Activated CD4-positive, alpha-beta T cell treated with anti-CD3 and anti-CD28 coated beads, Interleukin-2, amount 10 ng/mL, durations not matched to agents 7 days and 5 days (primary cell): ENCODE measurements at regions not wholly inside any gene's neighbourhood (a gene's known extent, or its start where the extent isn't known, plus 50 kb on each side); places are given as distances from the start of the nearest gene placed in this dataset.

Source experiments
- CTCF ChIA-PET: fragments of 350-600 bp; sonication (Branson Sonifier 250); formaldehyde crosslinking; loops from one replicate; lab custom pipeline; 2021; ENCODE audit warnings: antibody characterized with exemption; lab: Charles Lee
- POLR2A ChIA-PET: fragments of 350-600 bp; sonication (Branson Sonifier 250); formaldehyde crosslinking; loops from one replicate; lab custom pipeline; 2021; ENCODE audit warnings: antibody characterized with exemption; lab: Charles Lee
- DNase-seq: peaks from one replicate; pipeline ENCODE4 v3.0.0-alpha.2; 2020
- H3K27ac Mint-ChIP-seq: one replicate; pipeline ENCODE4 v1.8.0; 2021; ENCODE audit warnings: mild to moderate bottlenecking, moderate library complexity, mixed read lengths
- H3K27me3 Mint-ChIP-seq: one replicate; pipeline ENCODE4 v1.8.0; 2021; ENCODE audit warnings: mixed read lengths
- H3K36me3 Mint-ChIP-seq: one replicate; pipeline ENCODE4 v1.8.0; 2021; ENCODE audit warnings: low read depth, mixed read lengths
- H3K4me1 Mint-ChIP-seq: one replicate; pipeline ENCODE4 v1.8.0; 2021; ENCODE audit warnings: mixed read lengths
- H3K4me3 Mint-ChIP-seq: one replicate; pipeline ENCODE4 v1.8.0; 2021; ENCODE audit warnings: mild to moderate bottlenecking, moderate library complexity, mixed read lengths
- H3K9me3 Mint-ChIP-seq: one replicate; pipeline ENCODE4 v1.8.0; 2021; ENCODE audit warnings: mixed read lengths

DNA sequence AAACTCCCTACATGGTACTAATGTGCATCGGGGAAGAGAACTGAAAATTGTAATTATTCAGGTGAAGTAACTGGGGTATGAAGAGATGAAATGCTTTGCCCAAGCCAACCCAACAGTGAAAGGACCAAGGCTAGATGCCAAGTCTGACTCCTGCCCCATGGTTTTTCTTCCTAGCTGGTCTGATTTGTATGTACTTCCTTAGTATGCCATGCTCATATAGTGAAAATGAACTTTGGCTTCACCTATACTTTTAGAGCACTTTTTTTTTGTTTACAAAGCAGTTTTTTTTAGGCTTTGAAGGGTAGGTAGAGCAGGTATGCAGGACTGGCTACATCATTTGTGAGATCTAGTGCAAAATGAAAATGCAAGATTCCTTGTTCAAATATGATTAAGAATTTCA is 359.4 kb upstream of the RIOK2 start:
- Mint-ChIP-seq H3K27me3 (no peaks in the 10 kb centered on the region), H3K9me3 (peaks cover 6% of the 10 kb centered on the region), H3K27ac (no peak overlapping the region), H3K4me1 (peaks cover 2% of the 10 kb centered on the region), H3K4me3 (no peak overlapping the region), H3K36me3 (peaks cover 2% of the 10 kb centered on the region)
- POLR2A ChIA-PET = no interaction called here
- no peak for DNase-seq
- CTCF ChIA-PET = interaction anchor here (1.9 kb wide), 1 partner anchor 8 kb away, joined by 4 read pairs; no protein-coding TSS in a partner anchor

- no peak for DNase-seq
- H3K4me3 Mint-ChIP-seq = no peak overlapping the region
- POLR2A ChIA-PET = no interaction called here
- peaks cover 3% of the 10 kb centered on the region for H3K36me3 Mint-ChIP-seq
- no peaks in the 10 kb centered on the region for H3K27me3 Mint-ChIP-seq
- H3K27ac Mint-ChIP-seq = no peak overlapping the region
- peaks cover 8% of the 10 kb centered on the region for H3K4me1 Mint-ChIP-seq
- H3K9me3 Mint-ChIP-seq = peaks cover 6% of the 10 kb centered on the region
- CTCF ChIA-PET = interaction anchor here (1.9 kb wide), 1 partner anchor 9 kb away, joined by 4 read pairs; no protein-coding TSS in a partner anchor
Measured at GRCh38 chr5:97543166-97543565, 360.1 kb upstream of the RIOK2 start.

DNA sequence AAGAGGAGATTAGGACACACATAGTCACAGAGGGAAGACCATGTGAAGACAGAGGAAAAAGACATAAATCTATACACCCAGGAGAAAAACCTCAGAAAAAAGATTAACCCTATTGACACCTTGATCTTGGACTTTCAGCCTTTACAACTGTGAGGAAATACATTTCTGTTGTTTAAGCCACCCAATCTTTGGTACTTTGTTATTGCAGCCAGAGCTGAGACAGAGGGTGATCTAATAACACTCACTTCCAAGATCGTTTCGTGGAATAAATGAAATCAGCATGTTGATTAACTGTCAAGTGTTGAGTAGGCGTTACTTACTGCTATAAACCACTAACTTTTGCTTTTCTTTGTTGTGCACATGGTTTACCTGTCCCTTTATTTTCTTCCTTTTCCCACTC is 361.2 kb upstream of the RIOK2 start:
- no peak overlapping the region for H3K27ac Mint-ChIP-seq
- CTCF ChIA-PET = interaction anchor here (1.9 kb wide), 1 partner anchor 10 kb away, joined by 4 read pairs; no protein-coding TSS in a partner anchor
- no peak for DNase-seq
- H3K36me3 Mint-ChIP-seq = peaks cover 3% of the 10 kb centered on the region
- H3K4me3 Mint-ChIP-seq = no peak overlapping the region
- peaks cover 14% of the 10 kb centered on the region for H3K4me1 Mint-ChIP-seq
- POLR2A ChIA-PET = no interaction called here
- peaks cover 6% of the 10 kb centered on the region for H3K9me3 Mint-ChIP-seq
- no peaks in the 10 kb centered on the region for H3K27me3 Mint-ChIP-seq

DNA sequence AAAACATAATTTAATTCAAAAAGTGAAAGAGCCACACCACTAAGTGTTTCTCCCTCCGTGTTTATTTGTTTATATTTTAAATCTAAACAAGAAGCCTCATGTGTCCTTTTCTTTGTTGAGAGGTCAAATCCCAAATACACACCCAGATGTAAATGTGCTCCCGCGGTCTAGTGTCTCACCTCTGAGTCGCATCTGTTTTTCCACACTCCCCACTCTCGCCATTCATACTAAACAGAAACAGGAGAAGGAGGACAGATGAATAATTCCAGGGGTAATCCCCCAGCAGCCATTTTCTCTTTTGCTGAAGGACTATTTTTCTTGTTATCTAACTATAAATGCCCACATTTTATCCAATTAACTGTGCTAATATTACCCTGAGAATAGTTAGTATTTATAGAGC is 361.6 kb upstream of the RIOK2 start:
- no peak overlapping the region for H3K27ac Mint-ChIP-seq
- ChIA-PET POLR2A (interaction anchor here (1.0 kb wide), 1 partner anchor 11 kb away, joined by 3 read pairs; no protein-coding TSS in a partner anchor), CTCF (no interaction called here)
- H3K9me3 Mint-ChIP-seq = peaks cover 6% of the 10 kb centered on the region
- no peak overlapping the region for H3K4me3 Mint-ChIP-seq
- no peaks in the 10 kb centered on the region for H3K27me3 Mint-ChIP-seq
- H3K4me1 Mint-ChIP-seq = peaks cover 14% of the 10 kb centered on the region
- DNase-seq = no peak
- H3K36me3 Mint-ChIP-seq = peaks cover 3% of the 10 kb centered on the region

DNA sequence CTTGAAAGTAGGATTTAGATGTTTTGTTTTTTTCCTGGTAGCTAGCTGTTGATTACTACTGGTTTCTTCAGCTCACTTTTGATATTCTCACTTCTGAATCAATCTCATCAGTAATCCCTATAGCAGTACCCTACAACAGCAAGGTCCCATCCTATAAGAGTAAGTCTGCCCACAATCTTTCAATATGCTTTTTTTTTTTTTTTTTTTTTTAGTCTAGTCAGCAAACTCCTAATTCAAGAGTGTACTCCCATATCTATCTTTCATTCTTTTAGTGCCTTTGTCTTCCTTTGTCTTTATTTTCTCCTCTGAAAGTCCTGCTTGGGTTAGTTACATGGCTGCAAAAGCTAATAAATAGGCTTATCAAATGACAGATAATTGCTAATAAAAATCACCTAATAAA is 362.4 kb upstream of the RIOK2 start:
- ChIA-PET POLR2A (interaction anchor here (1.0 kb wide), 1 partner anchor 12 kb away, joined by 3 read pairs; no protein-coding TSS in a partner anchor), CTCF (interaction anchor here (0.7 kb wide), 1 partner anchor 183 kb away, joined by 4 read pairs; no protein-coding TSS in a partner anchor)
- Mint-ChIP-seq H3K9me3 (peaks cover 6% of the 10 kb centered on the region), H3K4me3 (no peak overlapping the region), H3K4me1 (peaks cover 14% of the 10 kb centered on the region), H3K27me3 (no peaks in the 10 kb centered on the region), H3K27ac (no peak overlapping the region), H3K36me3 (peaks cover 3% of the 10 kb centered on the region)
- no peak for DNase-seq

- H3K27me3 Mint-ChIP-seq = no peaks in the 10 kb centered on the region
- no peak for DNase-seq
- peaks cover 3% of the 10 kb centered on the region for H3K36me3 Mint-ChIP-seq
- POLR2A ChIA-PET = interaction anchor here (1.0 kb wide), 1 partner anchor 12 kb away, joined by 3 read pairs; no protein-coding TSS in a partner anchor
- H3K4me1 Mint-ChIP-seq = peaks cover 18% of the 10 kb centered on the region
- H3K4me3 Mint-ChIP-seq = no peak overlapping the region
- CTCF ChIA-PET = interaction anchor here (0.7 kb wide), 1 partner anchor 183 kb away, joined by 4 read pairs; no protein-coding TSS in a partner anchor
- no peak overlapping the region for H3K27ac Mint-ChIP-seq
- peaks cover 6% of the 10 kb centered on the region for H3K9me3 Mint-ChIP-seq
Measured at GRCh38 chr5:97545886-97546535, 363.0 kb upstream of the RIOK2 start.

DNA sequence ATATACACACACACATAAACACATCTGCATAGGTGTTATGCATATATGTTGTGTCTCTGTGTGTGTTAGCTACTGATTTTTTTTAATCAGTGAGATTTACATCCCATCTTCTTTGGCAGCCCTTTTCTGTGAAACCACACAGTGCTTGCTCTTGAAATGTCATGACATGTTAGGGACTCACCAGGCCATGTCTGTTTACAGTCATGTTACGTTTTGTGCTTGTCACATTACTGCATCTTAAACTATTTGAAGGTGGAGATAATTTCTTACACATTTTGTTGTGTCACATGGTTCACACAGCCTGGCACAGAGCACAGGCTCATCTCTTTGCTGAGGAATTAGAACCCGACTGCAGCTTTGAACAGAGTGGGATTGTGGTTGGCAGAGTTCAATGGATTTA is 364.4 kb upstream of the RIOK2 start:
- no peak for DNase-seq
- Mint-ChIP-seq H3K36me3 (peaks cover 3% of the 10 kb centered on the region), H3K4me1 (peaks cover 18% of the 10 kb centered on the region), H3K9me3 (peaks cover 6% of the 10 kb centered on the region), H3K27me3 (peaks cover 3% of the 10 kb centered on the region), H3K4me3 (no peak overlapping the region), H3K27ac (peak overlapping the region; percentile 56)
- ChIA-PET CTCF (no interaction called here), POLR2A (no interaction called here)

GRCh38 chr5:97547999-97548738 is 365.1 kb upstream of the RIOK2 start:
- Mint-ChIP-seq H3K36me3 (peaks cover 3% of the 10 kb centered on the region), H3K9me3 (peaks cover 6% of the 10 kb centered on the region), H3K4me3 (no peak overlapping the region), H3K4me1 (peaks cover 18% of the 10 kb centered on the region), H3K27me3 (peaks cover 3% of the 10 kb centered on the region), H3K27ac (peak overlapping the region; percentile 56)
- ChIA-PET POLR2A (no interaction called here), CTCF (no interaction called here)
- no peak for DNase-seq

DNA sequence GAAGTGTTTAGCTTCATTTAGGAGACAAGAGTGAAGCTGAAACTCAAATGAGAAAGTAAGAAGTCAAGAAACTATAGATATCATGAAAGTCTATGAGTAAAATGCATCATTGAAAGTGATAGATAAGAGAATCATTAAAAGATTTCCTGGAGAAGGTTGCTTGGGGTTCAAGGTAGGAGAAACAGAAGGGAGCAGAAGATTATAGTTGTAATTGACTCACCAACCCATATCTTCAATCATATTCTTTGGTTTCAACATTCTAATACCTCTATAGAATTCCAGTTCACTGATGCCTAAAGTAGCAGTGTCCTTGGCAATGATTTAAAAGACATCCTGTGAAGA is 365.7 kb upstream of the RIOK2 start:
- DNase-seq = no peak
- H3K4me1 Mint-ChIP-seq = peaks cover 18% of the 10 kb centered on the region
- peak overlapping the region; percentile 33 for H3K27ac Mint-ChIP-seq
- ChIA-PET CTCF (no interaction called here), POLR2A (no interaction called here)
- peaks cover 3% of the 10 kb centered on the region for H3K36me3 Mint-ChIP-seq
- no peak overlapping the region for H3K4me3 Mint-ChIP-seq
- H3K27me3 Mint-ChIP-seq = peaks cover 3% of the 10 kb centered on the region
- peaks cover 6% of the 10 kb centered on the region for H3K9me3 Mint-ChIP-seq

- POLR2A ChIA-PET = no interaction called here
- CTCF ChIA-PET = no interaction called here
- H3K9me3 Mint-ChIP-seq = peaks cover 6% of the 10 kb centered on the region
Measured at GRCh38 chr5:97549496-97549895, 366.4 kb upstream of the RIOK2 start.

DNA sequence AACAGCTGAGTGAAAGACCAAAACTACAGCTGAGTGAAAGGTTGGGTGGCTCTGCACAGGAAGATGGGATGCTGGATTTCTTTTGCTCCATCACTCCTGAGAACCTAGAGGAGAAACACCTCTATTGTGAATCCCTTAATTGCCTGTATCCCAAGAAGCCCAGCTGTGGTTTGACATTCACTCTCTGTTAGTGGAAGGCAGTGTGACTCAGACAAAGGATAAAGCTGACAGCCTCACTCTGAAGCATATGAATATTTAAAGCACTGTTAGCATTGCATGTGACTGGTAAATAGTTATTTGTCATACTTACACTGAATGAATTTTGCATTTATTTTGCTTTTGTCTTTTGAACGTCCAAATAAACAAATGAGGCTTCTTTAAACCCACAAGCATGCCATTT is 367.1 kb upstream of the RIOK2 start:
- Mint-ChIP-seq H3K36me3 (peaks cover 3% of the 10 kb centered on the region), H3K27ac (no peak overlapping the region), H3K27me3 (peaks cover 3% of the 10 kb centered on the region), H3K9me3 (peaks cover 6% of the 10 kb centered on the region), H3K4me3 (no peak overlapping the region), H3K4me1 (peaks cover 18% of the 10 kb centered on the region)
- ChIA-PET POLR2A (no interaction called here), CTCF (no interaction called here)
- DNase-seq = no peak

More at GRCh38 chr5:97549496-97549895, 366.4 kb upstream of the RIOK2 start:
- H3K4me3 Mint-ChIP-seq = no peak overlapping the region
- DNase-seq = no peak
- H3K27ac Mint-ChIP-seq = no peak overlapping the region
- peaks cover 3% of the 10 kb centered on the region for H3K27me3 Mint-ChIP-seq
- peaks cover 18% of the 10 kb centered on the region for H3K4me1 Mint-ChIP-seq
- peaks cover 3% of the 10 kb centered on the region for H3K36me3 Mint-ChIP-seq

GRCh38 chr5:97550818-97551217 is 367.8 kb upstream of the RIOK2 start:
- CTCF ChIA-PET = no interaction called here

More at GRCh38 chr5:97550818-97551217, 367.8 kb upstream of the RIOK2 start:
- peaks cover 6% of the 10 kb centered on the region for H3K9me3 Mint-ChIP-seq
- H3K36me3 Mint-ChIP-seq = peaks cover 3% of the 10 kb centered on the region
- no peak overlapping the region for H3K27ac Mint-ChIP-seq
- DNase-seq = no peak
- H3K27me3 Mint-ChIP-seq = peaks cover 3% of the 10 kb centered on the region
- peaks cover 18% of the 10 kb centered on the region for H3K4me1 Mint-ChIP-seq
- H3K4me3 Mint-ChIP-seq = no peak overlapping the region
- POLR2A ChIA-PET = no interaction called here
